Kidney epithelial cell (primary cell): ENCODE measurements at regions not wholly inside any gene's neighbourhood (a gene's known extent, or its start where the extent isn't known, plus 50 kb on each side); places are given as distances from the start of the nearest gene placed in this dataset.

Experiments used
- DNase-seq: peaks from one replicate; pipeline ENCODE4 v3.0.0-alpha.2; 2010; ENCODE audit warnings: low read depth
- H3K27me3 ChIP-seq: 2 replicates; pipeline ENCODE4 v1.6.0; 2011; ENCODE audit warnings: low read length; ENCODE audit not compliant: control insufficient read depth, insufficient read depth
- H3K36me3 ChIP-seq: 2 replicates; pipeline ENCODE4 v1.5.1; 2011; ENCODE audit warnings: low read length; ENCODE audit not compliant: control insufficient read depth, insufficient read depth
- H3K4me3 ChIP-seq: 2 replicates; pipeline ENCODE4 v1.5.1; 2011; ENCODE audit warnings: low read depth, mild to moderate bottlenecking, control low read depth, low read length
- CTCF ChIP-seq: IDR thresholded peaks from 2 replicates; pipeline ENCODE4 v1.5.1; 2011; ENCODE audit warnings: mild to moderate bottlenecking, moderate library complexity, low read length, control low read depth, inconsistent platforms; ENCODE audit not compliant: insufficient read depth, poor library complexity, severe bottlenecking

GRCh38 chr15:93565201-93565600, 476.2 kb upstream of the RGMA start:
- no peak for DNase-seq
- no peak for TF ChIP-seq CTCF
- Histone ChIP-seq H3K4me3 (no peak overlapping the region), H3K36me3 (no peaks in the 10 kb centered on the region), H3K27me3 (no peaks in the 10 kb centered on the region)

DNA sequence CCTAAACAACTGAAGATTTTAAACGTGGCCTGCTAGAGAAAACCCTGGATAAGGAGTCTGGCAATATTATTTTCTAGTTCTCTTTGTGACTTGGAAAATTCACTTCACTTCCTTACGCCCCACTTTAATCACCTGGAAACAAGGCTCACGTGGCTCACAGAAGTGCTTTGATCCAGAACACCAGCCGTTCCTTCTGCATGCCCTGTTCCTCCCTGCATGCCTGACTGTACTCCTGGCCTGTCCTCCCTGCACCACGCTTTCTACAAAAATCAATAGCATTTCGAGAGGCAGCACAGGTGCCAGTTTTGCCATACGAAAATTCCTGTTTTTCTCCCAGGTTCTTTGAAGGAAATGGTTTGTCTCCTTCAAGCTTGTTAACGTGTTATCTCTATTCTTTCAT, 474.2 kb upstream of the RGMA start:
- DNase-seq = no peak
- Histone ChIP-seq H3K4me3 (no peak overlapping the region), H3K36me3 (no peaks in the 10 kb centered on the region), H3K27me3 (no peaks in the 10 kb centered on the region)
- TF ChIP-seq CTCF = no peak

DNA sequence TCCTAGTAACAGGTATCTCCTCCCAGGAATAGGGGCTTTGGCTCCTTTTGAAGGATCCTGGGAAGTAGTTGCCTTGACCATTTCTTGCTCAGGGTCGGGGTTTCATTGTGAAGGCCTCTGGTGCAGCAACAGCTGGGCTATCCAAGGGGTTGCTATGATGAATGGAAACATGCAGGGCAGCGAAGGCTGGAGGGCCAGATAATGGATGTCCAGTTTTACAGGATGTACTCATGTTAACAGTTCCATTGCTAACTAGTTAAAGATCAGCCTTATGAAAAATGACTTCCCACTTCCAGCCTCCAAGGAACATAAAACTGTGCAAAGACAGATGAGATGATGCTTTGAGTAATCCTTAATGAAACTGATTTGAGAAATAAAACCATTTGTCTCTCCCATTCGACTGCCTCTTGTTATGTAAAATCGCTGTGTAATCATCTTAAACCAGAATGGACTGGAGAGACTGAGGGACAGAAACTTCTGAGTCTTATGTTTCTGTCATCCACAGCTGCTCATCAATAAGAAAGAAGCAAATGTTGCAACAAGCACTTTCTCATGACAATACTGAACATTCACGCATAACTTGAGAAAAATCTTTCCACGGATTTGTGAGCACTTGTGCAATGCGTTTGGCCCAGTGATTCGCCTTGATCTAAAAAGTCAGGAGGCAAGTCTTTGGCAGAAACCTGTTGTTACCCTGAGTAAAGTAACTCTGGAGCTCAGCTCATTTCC, 473.5 kb upstream of the RGMA start:
- TF ChIP-seq CTCF = no peak
- Histone ChIP-seq H3K36me3 (no peaks in the 10 kb centered on the region), H3K4me3 (no peak overlapping the region), H3K27me3 (no peaks in the 10 kb centered on the region)
- DNase-seq = no peak

GRCh38 chr15:93557696-93558095, 468.7 kb upstream of the RGMA start:
- no peak for DNase-seq
- Histone ChIP-seq H3K27me3 (no peaks in the 10 kb centered on the region), H3K36me3 (no peaks in the 10 kb centered on the region), H3K4me3 (no peak overlapping the region)
- no peak for TF ChIP-seq CTCF

- TF ChIP-seq CTCF = no peak
- no peaks in the 10 kb centered on the region for H3K27me3 ChIP-seq
- H3K36me3 ChIP-seq = no peaks in the 10 kb centered on the region
- no peak overlapping the region for H3K4me3 ChIP-seq
- no peak for DNase-seq
These were observed 464.3 kb upstream of the RGMA start for GRCh38 chr15:93553167-93553935.
